HL-60 (cell line): ENCODE measurements at regions not wholly inside any gene's neighbourhood (a gene's known extent, or its start where the extent isn't known, plus 50 kb on each side); places are given as distances from the start of the nearest gene placed in this dataset.

Experiments used
- DNase-seq, 2 experiments: peaks; one replicate each; pipeline ENCODE4 v3.0.0-alpha.2; 2010 to 2020; ENCODE audit warnings: low read depth in 1 of 2, low spot score in 1 of 2
- H3K27ac ChIP-seq: fragments of 250-450 bp; sonication (Bioruptor Pico); replicated peaks from 2 replicates; pipeline ENCODE4 v1.5.1; 2020; ENCODE audit warnings: mild to moderate bottlenecking, moderate library complexity
- H3K27me3 ChIP-seq: fragments of 250-450 bp; sonication (Bioruptor Pico); 2 replicates; pipeline ENCODE4 v1.5.1; 2021; ENCODE audit warnings: mild to moderate bottlenecking, moderate library complexity; ENCODE audit not compliant: insufficient read depth, poor library complexity, severe bottlenecking
- H3K4me3 ChIP-seq: replicated peaks from 2 replicates; pipeline ENCODE4 v1.5.1; 2011; ENCODE audit warnings: mild to moderate bottlenecking, control low read depth, low read length; ENCODE audit not compliant: insufficient read depth
- GABPA ChIP-seq: IDR thresholded peaks from 2 replicates; pipeline ENCODE4 v1.6.1; 2012; ENCODE audit warnings: low read depth
- POLR2AphosphoS5 ChIP-seq: IDR thresholded peaks from 2 replicates; pipeline ENCODE4 v1.6.1; 2012; ENCODE audit warnings: low read depth
- SPI1 ChIP-seq: IDR thresholded peaks from 2 replicates; pipeline ENCODE4 v1.6.1; 2012; ENCODE audit warnings: low read depth, mild to moderate bottlenecking, borderline replicate concordance
- TF ChIP-seq, protein P1 (sequence below): IDR thresholded peaks from 2 replicates; pipeline ENCODE4 v1.6.1; 2012; ENCODE audit warnings: low read depth; ENCODE audit not compliant: insufficient replicate concordance
- TF ChIP-seq, protein P2 (sequence below): IDR thresholded peaks from one replicate; pipeline ENCODE4 v1.5.1; 2011; ENCODE audit warnings: low read length, control low read depth, inconsistent platforms; ENCODE audit not compliant: insufficient read depth

DNA sequence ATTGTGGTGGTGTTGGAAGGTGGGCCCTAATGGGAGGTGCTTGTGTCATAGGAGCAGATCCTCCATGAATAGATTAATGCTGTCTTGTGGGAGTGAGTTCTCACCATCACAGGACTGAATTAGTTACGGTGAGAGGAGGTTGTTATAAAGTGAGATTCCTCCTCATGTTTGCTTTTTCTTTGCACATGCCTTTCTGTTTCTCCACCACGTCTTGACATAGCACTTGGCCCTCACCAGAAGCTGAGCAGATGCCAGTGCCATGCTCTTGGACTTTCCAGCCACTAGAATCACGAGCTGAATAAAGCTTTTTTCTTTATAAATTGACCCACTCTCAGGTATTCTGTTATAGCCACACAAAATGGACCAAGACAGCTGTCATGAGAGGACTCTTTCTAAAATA is 194.8 kb downstream of the PTPRU start:
- TF ChIP-seq, protein P1, sequence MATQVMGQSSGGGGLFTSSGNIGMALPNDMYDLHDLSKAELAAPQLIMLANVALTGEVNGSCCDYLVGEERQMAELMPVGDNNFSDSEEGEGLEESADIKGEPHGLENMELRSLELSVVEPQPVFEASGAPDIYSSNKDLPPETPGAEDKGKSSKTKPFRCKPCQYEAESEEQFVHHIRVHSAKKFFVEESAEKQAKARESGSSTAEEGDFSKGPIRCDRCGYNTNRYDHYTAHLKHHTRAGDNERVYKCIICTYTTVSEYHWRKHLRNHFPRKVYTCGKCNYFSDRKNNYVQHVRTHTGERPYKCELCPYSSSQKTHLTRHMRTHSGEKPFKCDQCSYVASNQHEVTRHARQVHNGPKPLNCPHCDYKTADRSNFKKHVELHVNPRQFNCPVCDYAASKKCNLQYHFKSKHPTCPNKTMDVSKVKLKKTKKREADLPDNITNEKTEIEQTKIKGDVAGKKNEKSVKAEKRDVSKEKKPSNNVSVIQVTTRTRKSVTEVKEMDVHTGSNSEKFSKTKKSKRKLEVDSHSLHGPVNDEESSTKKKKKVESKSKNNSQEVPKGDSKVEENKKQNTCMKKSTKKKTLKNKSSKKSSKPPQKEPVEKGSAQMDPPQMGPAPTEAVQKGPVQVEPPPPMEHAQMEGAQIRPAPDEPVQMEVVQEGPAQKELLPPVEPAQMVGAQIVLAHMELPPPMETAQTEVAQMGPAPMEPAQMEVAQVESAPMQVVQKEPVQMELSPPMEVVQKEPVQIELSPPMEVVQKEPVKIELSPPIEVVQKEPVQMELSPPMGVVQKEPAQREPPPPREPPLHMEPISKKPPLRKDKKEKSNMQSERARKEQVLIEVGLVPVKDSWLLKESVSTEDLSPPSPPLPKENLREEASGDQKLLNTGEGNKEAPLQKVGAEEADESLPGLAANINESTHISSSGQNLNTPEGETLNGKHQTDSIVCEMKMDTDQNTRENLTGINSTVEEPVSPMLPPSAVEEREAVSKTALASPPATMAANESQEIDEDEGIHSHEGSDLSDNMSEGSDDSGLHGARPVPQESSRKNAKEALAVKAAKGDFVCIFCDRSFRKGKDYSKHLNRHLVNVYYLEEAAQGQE: no peak
- TF ChIP-seq SPI1: no peak
- no peak for TF ChIP-seq GABPA
- TF ChIP-seq, protein P2, sequence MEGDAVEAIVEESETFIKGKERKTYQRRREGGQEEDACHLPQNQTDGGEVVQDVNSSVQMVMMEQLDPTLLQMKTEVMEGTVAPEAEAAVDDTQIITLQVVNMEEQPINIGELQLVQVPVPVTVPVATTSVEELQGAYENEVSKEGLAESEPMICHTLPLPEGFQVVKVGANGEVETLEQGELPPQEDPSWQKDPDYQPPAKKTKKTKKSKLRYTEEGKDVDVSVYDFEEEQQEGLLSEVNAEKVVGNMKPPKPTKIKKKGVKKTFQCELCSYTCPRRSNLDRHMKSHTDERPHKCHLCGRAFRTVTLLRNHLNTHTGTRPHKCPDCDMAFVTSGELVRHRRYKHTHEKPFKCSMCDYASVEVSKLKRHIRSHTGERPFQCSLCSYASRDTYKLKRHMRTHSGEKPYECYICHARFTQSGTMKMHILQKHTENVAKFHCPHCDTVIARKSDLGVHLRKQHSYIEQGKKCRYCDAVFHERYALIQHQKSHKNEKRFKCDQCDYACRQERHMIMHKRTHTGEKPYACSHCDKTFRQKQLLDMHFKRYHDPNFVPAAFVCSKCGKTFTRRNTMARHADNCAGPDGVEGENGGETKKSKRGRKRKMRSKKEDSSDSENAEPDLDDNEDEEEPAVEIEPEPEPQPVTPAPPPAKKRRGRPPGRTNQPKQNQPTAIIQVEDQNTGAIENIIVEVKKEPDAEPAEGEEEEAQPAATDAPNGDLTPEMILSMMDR: no peak
- TF ChIP-seq POLR2AphosphoS5: no peak
- H3K27ac ChIP-seq: no peak overlapping the region
- H3K4me3 ChIP-seq: no peak overlapping the region
- H3K27me3 ChIP-seq: no peaks in the 10 kb centered on the region
- DNase-seq: no peak

GRCh38 chr1:29429656-29430055 is 193.3 kb downstream of the PTPRU start:
- Histone ChIP-seq H3K4me3 (no peak overlapping the region), H3K27me3 (no peaks in the 10 kb centered on the region), H3K27ac (no peak overlapping the region)
- DNase-seq: no peak
- TF ChIP-seq, protein P2: no peak
- no peak for TF ChIP-seq POLR2AphosphoS5
- TF ChIP-seq GABPA: no peak
- TF ChIP-seq, protein P1: no peak
- TF ChIP-seq SPI1: no peak

DNA sequence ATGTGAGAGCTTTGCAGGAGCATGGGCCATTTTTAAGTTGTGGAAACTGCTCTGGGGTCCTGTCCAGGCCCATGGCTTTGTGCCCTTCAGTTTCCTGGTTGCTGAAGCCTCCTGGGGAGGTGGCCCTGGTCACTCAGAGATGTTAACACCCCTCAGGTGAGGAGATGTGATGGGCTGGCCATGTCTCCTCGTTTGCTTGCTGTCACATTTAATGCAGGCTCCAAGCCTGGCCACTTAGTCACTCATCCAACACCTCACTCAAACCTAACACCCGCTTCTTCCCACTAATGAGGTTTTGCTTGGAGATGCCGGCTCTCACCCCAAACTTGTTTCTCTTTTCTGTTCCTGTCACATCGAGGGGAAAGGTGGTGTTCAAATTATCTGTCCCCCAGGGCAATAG is 192.7 kb downstream of the PTPRU start:
- TF ChIP-seq GABPA (no peak), SPI1 (no peak), POLR2AphosphoS5 (no peak)
- TF ChIP-seq, protein P2: no peak
- TF ChIP-seq, protein P1: no peak
- Histone ChIP-seq H3K4me3 (no peak overlapping the region), H3K27ac (no peak overlapping the region), H3K27me3 (no peaks in the 10 kb centered on the region)
- DNase-seq: no peak
